ENCODE measurements at regions not wholly inside any gene's neighbourhood (a gene's known extent, or its start where the extent isn't known, plus 50 kb on each side); places are given as distances from the start of the nearest gene placed in this dataset.
"Not testable (repeated sequence)": the region's sequence is repeated elsewhere in the genome, so short reads cannot be mapped to it uniquely, and the experiment has no call there.

GRCh38 chr2:8312861-8313830 is 368.7 kb upstream of the ID2 start:
- DNase-seq: no peak

DNA sequence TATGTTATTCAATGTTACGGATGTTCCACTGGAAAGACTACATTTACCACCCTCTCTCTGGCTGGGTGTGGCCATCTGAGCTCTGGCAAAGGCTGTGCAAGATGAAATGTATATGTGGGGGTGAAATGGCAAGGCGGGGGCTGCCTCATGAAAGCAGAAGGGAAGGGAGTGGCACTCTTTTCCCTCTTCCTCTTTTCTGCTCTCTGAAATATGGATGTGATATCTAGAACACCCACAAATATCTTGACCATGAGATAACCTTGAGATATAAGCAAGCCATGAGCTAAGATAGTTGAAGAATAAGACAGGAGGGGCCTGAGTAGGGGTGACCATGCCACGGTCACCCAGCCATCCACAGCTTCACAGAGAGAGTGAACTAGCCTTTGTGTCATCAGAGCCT is 367.8 kb upstream of the ID2 start:
- no peak for DNase-seq

DNA sequence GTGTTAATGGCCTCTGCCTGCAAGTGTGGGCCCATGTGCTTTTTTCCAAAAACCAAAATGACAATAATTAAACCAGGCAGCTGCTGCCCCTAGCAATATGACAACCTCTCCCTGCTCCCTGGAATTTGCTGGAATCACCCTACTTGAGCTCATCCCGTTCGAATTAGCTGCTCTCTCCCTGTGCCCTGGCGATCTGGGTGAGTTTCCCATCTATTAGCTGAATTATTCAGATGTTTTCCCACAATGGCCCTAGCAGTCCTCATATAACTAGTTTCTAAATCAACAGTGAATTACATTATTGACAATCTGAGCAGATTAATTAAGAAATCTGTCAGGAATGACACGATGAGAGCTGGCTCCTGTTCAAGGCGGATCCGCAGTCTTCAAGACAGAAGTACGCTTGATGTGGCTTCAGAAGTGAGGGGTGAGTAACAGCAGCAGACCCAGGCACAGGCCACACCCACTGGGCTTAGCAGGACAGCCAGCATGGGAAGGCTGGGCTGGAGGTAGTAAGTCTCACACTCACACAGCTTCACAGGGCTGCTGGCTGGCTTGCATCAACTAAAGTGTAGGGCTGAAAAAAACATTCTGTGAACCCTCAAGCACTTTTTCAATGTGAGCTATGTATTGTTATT is 366.2 kb upstream of the ID2 start:
- no peak for DNase-seq

- no peak for DNase-seq
These were observed 365.5 kb upstream of the ID2 start for GRCh38 chr2:8316356-8316755.

GRCh38 chr2:8317418-8317817 is 364.4 kb upstream of the ID2 start:
- no peak for DNase-seq

DNA sequence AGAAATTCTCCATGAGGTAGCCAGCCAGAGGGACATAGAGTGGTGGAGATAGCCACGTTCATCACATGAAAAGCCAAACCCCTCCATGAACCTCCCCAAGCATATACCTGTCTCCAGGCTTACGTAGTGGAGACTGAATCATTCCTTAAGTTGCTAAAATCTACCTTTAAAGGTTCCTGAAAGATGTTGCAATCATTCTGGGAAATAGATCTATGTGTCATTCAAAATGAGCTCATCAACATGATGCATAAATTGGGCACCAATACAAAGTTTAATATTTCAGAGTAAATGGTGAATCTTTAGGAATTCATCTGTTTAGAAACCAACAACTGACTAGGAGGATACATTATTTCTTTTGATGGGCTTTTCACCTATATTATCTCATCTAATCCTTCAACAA is 362.6 kb upstream of the ID2 start:
- DNase-seq: no peak

DNA sequence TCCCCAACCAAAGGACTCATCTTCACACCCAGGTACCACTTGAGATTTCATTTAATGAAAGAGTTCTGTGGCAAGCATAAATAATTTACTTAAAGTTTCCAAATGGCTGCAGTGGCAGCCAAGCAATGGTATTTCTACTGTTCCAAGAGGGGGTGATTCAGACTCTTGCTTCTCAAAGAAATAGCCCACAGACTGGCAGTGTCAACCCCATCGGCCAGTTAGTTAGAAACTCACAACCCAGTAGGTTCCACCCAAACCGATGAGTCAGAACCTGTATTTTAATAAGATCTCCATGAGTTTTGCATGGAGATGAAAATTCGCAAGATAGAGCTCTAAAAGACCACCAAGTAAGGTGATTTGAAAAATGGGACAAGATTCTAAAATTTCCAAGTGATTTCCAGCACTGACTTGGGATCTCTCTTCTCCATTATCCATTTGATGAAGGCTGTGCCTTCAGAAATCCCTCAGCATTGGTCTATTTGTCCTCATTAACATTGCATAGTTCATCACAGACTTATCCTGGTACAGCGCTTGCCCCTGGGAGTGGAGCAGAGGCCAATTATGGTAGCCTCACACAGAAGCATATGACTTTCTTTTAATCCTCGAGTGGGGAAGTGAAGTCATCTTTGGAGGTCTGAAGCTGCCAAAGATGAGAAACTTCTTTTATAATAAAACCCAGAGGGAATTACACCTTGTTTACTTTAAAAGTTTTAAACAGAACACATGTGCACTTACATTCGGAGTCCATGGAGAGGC is 361.4 kb upstream of the ID2 start:
- no peak for DNase-seq

- DNase-seq: no peak
These were observed 359.2 kb upstream of the ID2 start for GRCh38 chr2:8322634-8323033.

GRCh38 chr2:8324164-8324856 is 357.5 kb upstream of the ID2 start:
- DNase-seq: no peak

DNA sequence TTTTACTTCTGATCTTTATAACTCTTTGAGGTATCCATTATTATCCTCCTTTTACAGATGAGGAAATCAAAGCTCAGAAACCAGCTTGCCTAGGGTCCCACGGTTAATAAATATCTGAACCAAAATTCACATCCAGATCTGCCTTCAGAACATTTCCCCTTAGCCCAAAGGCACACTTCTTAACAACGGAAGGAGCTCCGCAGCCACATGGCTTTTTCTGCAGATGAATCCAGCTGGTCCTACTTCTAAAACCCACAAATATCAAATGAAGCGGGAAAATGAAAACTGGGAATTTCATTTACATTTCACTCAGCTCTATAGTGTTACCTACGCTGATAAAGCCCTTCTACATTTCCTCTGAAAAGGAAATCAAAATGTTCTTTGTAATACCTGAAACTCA is 357.0 kb upstream of the ID2 start:
- no peak for DNase-seq

- no peak for DNase-seq
These were observed 354.3 kb upstream of the ID2 start for GRCh38 chr2:8327371-8328100.

- no peak for DNase-seq
These were observed 353.6 kb upstream of the ID2 start for GRCh38 chr2:8328217-8328616.

DNA sequence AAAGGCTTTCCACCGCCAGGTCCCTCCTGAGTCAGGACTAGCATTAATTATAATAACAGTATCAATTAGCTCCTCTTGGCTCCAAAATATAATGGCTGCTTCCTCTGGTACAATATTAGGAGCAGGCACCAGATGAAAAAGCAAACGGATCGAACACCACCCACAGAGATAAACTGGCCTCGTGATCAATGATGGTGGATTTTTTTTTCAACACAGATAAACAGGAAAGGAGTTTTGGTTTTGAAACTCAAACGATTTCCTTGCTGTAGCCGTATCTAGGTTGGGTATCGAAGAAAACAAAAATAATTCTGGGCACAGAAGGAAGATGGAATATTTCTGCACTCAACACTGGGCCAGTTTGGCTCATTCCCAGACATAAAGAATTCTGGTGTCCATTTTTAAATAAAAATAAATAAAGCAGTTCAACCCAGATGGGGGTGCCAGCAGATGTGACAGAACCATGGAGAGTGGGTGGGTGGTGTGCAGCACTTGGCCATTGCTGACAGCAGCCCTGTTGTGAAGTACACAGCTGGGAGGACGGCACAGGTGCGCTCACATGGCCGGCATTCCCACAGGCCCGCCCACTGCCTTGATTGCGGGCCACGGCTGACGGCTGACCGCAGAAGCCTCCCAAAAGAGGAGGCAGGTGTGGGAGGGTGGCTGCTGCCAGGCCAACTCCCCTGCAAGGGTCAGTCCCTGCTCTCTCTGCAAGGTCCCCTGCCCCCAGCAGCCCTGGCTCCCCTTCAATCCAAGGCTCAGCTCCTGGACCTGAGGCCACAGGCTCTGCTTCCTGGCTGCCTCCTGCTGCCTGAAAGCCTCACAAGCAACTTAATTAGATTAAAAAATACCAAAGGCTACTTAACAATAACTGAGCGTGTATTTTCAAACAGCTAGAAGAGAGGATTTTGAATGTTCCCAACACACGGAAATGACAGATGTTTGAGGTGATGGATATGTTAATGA is 351.9 kb upstream of the ID2 start:
- no peak for DNase-seq

- no peak for DNase-seq
These were observed 350.8 kb upstream of the ID2 start for GRCh38 chr2:8331068-8331467.

GRCh38 chr2:8332646-8333045 is 349.2 kb upstream of the ID2 start:
- no peak for DNase-seq

DNA sequence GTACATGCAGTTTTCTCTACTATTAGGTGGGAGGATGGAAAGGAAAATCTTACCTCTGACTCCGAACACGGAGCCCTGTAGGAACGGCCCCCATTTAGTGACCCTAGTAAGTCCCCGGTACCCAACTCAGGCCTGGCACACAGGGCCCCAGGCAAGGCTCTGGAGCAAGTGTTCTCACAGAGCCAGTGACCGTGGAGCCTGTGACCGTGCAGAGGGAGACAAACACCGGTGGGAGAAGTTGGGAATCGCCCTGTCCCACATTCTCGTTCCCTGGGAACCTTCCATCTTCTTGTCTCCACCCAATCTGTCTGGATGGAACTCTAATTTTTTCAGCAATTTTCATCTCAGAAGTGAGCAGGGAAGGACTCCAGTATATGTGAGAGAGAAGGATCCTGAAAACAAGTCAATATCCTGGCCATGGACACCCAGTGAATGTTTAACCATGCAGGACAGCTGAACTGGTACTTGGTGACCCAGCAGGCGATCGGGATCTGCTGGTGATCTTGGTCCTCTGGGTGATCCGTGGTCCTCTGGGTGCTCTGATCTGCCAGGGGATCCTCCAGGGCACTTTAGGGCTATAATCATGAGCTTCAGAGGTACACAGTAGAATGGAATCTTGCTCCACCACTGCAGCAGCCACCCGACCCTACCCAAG is 348.6 kb upstream of the ID2 start:
- no peak for DNase-seq

DNA sequence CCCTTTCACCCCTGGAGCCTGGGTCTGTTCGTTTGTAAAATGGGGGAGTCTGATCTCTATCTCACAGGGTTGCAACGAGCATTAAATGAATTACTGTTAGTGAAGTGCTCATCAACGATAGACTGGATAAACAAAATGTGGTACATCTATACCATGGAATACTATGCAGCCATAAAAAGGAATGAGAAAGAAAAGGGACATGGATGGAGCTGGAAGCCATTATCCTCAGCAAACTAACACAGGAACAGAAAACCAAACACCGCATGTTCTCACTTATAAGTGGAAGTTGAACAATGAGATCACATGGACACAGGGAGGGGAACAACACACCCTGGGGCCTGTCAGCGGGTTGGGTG is 348.0 kb upstream of the ID2 start:
- DNase-seq: not testable (repeated sequence)

GRCh38 chr2:8334866-8335325 is 347.0 kb upstream of the ID2 start:
- DNase-seq: no peak

DNA sequence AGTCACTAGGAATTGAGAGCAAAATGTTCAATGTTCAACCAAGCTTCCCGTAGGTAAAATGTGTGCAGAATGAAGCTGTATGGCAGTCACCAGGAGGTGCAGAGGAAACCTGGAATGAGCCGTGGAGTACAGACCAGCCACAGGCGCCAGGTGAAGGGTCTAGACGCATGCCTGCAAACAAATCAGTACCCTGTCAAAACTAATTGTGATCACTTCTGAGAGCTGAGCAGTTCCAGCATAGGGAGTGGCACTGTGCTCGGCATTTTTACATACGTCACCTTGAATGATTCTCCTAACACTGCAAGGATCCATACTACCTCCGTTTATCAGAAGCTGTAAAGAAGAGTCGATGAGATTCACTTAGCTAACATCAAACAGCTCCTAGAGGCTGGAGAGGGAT is 346.1 kb upstream of the ID2 start:
- DNase-seq: no peak

DNA sequence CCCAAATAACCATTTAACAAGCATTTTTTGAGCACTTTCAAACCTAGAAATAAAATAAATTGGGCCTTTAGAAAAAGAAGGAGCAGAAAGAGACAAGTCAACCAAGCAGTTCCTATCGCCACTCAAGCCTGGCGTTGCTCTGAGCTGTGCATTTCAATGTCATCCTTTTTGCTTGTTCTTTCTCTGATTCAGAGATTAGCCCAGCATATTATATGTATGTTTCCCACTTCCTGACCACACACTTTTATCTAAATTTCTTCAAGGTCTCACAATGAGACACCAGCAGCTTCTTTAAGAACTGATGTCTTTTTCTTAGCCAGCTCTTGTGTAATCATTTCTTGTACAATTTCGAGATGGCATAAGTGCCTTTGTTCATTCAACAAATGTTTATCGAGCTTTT is 344.5 kb upstream of the ID2 start:
- DNase-seq: no peak

DNA sequence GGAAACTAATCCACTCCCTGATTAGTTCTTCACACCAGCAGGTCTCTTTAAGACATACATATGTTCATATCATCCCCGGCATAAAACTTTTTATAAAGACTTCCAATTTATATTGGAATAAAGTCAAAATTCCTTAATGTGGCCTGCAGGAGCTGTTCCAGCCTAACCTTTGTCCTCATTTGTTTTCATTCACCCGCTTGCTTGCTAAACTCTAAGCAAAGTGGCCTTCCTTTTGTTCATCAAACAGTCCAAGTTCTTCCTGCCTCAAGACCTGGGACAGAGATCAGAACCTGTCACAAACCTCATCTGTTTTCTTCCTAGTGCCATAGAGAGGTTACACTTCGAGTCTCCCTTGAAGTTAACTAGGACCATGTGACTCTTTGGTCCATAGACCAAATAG is 339.4 kb upstream of the ID2 start:
- no peak for DNase-seq

Measured in NCI-H2227 treated with DMSO at 0.1 percent for 48 hours (cell line).